ENCODE measurements at regions not wholly inside any gene's neighbourhood (a gene's known extent, or its start where the extent isn't known, plus 50 kb on each side); places are given as distances from the start of the nearest gene placed in this dataset.

DNA sequence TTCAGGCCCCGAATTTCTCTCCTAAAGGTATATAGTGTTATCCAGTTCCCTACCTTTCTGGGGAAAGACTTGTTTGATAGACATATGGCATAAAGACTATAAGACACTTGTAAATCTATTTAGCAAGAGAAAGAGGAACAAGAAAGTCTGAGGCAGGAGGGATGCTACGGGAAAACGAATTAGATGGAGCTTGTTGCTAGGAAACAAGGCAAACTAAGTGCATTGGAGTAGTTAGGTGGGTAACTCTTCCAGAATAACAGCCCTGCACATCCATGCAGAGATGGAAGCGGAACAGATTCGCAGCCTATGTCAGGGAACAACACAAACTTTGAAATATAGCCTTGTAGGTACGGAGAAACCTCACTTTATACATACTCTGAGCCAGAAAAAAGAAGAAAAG is 810.3 kb upstream of the CRIM1 start:
- 0 out of 2 replicates have a peak, but pooled peaks cover 4% of the 10 kb centered on the region for H3K9me3 Mint-ChIP-seq
- TF ChIP-seq, protein P1, sequence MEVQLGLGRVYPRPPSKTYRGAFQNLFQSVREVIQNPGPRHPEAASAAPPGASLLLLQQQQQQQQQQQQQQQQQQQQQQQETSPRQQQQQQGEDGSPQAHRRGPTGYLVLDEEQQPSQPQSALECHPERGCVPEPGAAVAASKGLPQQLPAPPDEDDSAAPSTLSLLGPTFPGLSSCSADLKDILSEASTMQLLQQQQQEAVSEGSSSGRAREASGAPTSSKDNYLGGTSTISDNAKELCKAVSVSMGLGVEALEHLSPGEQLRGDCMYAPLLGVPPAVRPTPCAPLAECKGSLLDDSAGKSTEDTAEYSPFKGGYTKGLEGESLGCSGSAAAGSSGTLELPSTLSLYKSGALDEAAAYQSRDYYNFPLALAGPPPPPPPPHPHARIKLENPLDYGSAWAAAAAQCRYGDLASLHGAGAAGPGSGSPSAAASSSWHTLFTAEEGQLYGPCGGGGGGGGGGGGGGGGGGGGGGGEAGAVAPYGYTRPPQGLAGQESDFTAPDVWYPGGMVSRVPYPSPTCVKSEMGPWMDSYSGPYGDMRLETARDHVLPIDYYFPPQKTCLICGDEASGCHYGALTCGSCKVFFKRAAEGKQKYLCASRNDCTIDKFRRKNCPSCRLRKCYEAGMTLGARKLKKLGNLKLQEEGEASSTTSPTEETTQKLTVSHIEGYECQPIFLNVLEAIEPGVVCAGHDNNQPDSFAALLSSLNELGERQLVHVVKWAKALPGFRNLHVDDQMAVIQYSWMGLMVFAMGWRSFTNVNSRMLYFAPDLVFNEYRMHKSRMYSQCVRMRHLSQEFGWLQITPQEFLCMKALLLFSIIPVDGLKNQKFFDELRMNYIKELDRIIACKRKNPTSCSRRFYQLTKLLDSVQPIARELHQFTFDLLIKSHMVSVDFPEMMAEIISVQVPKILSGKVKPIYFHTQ (CRISPR knock-in tag; IDR thresholded peaks at IDR 0.05) = no peak
- TF ChIP-seq HMGA2 (CRISPR knock-in tag; IDR thresholded peaks at IDR 0.05) = no peak
- TF ChIP-seq, protein P2, sequence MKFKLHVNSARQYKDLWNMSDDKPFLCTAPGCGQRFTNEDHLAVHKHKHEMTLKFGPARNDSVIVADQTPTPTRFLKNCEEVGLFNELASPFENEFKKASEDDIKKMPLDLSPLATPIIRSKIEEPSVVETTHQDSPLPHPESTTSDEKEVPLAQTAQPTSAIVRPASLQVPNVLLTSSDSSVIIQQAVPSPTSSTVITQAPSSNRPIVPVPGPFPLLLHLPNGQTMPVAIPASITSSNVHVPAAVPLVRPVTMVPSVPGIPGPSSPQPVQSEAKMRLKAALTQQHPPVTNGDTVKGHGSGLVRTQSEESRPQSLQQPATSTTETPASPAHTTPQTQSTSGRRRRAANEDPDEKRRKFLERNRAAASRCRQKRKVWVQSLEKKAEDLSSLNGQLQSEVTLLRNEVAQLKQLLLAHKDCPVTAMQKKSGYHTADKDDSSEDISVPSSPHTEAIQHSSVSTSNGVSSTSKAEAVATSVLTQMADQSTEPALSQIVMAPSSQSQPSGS (CRISPR knock-in tag; IDR thresholded peaks at IDR 0.05; ENCODE audit: borderline replicate concordance, low read depth) = no peak
- TF ChIP-seq, protein P3, sequence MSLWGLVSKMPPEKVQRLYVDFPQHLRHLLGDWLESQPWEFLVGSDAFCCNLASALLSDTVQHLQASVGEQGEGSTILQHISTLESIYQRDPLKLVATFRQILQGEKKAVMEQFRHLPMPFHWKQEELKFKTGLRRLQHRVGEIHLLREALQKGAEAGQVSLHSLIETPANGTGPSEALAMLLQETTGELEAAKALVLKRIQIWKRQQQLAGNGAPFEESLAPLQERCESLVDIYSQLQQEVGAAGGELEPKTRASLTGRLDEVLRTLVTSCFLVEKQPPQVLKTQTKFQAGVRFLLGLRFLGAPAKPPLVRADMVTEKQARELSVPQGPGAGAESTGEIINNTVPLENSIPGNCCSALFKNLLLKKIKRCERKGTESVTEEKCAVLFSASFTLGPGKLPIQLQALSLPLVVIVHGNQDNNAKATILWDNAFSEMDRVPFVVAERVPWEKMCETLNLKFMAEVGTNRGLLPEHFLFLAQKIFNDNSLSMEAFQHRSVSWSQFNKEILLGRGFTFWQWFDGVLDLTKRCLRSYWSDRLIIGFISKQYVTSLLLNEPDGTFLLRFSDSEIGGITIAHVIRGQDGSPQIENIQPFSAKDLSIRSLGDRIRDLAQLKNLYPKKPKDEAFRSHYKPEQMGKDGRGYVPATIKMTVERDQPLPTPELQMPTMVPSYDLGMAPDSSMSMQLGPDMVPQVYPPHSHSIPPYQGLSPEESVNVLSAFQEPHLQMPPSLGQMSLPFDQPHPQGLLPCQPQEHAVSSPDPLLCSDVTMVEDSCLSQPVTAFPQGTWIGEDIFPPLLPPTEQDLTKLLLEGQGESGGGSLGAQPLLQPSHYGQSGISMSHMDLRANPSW (CRISPR knock-in tag; conservative IDR thresholded peaks at IDR 0.05; ENCODE audit: low read depth) = no peak
- no peak for TF ChIP-seq RORB (CRISPR knock-in tag; IDR thresholded peaks at IDR 0.05)
- no peak for TF ChIP-seq GRHL2 (CRISPR knock-in tag; IDR thresholded peaks at IDR 0.05; ENCODE audit: insufficient replicate concordance, severe bottlenecking)
- TF ChIP-seq, protein P4, sequence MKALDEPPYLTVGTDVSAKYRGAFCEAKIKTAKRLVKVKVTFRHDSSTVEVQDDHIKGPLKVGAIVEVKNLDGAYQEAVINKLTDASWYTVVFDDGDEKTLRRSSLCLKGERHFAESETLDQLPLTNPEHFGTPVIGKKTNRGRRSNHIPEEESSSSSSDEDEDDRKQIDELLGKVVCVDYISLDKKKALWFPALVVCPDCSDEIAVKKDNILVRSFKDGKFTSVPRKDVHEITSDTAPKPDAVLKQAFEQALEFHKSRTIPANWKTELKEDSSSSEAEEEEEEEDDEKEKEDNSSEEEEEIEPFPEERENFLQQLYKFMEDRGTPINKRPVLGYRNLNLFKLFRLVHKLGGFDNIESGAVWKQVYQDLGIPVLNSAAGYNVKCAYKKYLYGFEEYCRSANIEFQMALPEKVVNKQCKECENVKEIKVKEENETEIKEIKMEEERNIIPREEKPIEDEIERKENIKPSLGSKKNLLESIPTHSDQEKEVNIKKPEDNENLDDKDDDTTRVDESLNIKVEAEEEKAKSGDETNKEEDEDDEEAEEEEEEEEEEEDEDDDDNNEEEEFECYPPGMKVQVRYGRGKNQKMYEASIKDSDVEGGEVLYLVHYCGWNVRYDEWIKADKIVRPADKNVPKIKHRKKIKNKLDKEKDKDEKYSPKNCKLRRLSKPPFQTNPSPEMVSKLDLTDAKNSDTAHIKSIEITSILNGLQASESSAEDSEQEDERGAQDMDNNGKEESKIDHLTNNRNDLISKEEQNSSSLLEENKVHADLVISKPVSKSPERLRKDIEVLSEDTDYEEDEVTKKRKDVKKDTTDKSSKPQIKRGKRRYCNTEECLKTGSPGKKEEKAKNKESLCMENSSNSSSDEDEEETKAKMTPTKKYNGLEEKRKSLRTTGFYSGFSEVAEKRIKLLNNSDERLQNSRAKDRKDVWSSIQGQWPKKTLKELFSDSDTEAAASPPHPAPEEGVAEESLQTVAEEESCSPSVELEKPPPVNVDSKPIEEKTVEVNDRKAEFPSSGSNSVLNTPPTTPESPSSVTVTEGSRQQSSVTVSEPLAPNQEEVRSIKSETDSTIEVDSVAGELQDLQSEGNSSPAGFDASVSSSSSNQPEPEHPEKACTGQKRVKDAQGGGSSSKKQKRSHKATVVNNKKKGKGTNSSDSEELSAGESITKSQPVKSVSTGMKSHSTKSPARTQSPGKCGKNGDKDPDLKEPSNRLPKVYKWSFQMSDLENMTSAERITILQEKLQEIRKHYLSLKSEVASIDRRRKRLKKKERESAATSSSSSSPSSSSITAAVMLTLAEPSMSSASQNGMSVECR (CRISPR knock-in tag; IDR thresholded peaks at IDR 0.05; ENCODE audit: borderline replicate concordance) = no peak
- no peak for TF ChIP-seq EMX1 (CRISPR knock-in tag; IDR thresholded peaks at IDR 0.05)
- no peak for TF ChIP-seq GABPB1 (CRISPR knock-in tag; IDR thresholded peaks at IDR 0.05)
- TF ChIP-seq, protein P5, sequence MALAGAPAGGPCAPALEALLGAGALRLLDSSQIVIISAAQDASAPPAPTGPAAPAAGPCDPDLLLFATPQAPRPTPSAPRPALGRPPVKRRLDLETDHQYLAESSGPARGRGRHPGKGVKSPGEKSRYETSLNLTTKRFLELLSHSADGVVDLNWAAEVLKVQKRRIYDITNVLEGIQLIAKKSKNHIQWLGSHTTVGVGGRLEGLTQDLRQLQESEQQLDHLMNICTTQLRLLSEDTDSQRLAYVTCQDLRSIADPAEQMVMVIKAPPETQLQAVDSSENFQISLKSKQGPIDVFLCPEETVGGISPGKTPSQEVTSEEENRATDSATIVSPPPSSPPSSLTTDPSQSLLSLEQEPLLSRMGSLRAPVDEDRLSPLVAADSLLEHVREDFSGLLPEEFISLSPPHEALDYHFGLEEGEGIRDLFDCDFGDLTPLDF (CRISPR knock-in tag; IDR thresholded peaks at IDR 0.05) = no peak
- no peak for TF ChIP-seq NFE2L1 (CRISPR knock-in tag; IDR thresholded peaks at IDR 0.05)
- TF ChIP-seq ETV6 (CRISPR knock-in tag; IDR thresholded peaks at IDR 0.05) = no peak
- TF ChIP-seq SP1 (CRISPR knock-in tag; conservative IDR thresholded peaks at IDR 0.05) = no peak
- no peak for TF ChIP-seq SMAD4 (CRISPR knock-in tag; IDR thresholded peaks at IDR 0.05)
- TF ChIP-seq TEAD1 (CRISPR knock-in tag; IDR thresholded peaks at IDR 0.05) = no peak
- TF ChIP-seq KAT7 (CRISPR knock-in tag; IDR thresholded peaks at IDR 0.05; ENCODE audit: borderline replicate concordance) = no peak
- TF ChIP-seq, protein P6, sequence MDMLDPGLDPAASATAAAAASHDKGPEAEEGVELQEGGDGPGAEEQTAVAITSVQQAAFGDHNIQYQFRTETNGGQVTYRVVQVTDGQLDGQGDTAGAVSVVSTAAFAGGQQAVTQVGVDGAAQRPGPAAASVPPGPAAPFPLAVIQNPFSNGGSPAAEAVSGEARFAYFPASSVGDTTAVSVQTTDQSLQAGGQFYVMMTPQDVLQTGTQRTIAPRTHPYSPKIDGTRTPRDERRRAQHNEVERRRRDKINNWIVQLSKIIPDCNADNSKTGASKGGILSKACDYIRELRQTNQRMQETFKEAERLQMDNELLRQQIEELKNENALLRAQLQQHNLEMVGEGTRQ (CRISPR knock-in tag; IDR thresholded peaks at IDR 0.05) = no peak
- TF ChIP-seq, protein P7, sequence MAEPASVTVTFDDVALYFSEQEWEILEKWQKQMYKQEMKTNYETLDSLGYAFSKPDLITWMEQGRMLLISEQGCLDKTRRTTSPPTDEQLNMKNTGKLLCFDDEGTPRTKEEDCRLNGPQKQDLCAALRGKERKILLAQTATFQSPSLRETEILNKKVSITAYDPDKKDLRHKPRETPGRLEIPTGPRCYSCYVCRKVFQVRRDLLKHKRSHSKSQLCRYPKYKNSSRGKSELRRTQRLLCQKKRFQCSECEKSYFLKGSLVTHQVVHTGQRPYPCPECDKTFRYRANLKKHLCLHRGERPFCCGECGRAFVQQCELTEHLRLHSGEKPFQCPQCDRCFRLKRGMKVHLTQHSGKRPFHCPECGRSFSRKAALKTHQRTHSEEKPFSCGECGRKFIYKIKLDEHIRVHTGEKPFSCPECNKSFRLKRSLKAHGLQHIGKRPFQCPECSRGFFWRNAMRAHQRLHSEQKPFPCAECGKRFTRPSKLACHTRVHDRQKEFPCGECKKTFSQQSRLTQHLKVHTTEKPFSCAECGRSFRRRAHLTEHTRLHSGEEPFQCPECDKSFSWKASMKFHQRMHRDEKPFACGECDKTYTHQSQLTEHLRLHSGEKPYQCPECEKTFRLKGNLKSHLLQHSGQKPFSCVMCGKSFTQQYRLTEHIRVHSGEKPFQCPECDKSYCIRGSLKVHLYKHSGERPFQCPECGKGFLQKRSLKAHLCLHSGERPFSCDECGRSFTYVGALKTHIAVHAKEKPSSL (CRISPR knock-in tag; conservative IDR thresholded peaks at IDR 0.05) = no peak
- no peak for TF ChIP-seq NFYB (CRISPR knock-in tag; conservative IDR thresholded peaks at IDR 0.05; ENCODE audit: low read depth)
- TF ChIP-seq, protein P8, sequence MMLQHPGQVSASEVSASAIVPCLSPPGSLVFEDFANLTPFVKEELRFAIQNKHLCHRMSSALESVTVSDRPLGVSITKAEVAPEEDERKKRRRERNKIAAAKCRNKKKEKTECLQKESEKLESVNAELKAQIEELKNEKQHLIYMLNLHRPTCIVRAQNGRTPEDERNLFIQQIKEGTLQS (CRISPR knock-in tag; conservative IDR thresholded peaks at IDR 0.05) = no peak
- ChIA-PET CTCF (no interaction called here), POLR2A (interaction anchor here (0.6 kb wide), 1 partner anchor 48 kb away, joined by 3 read pairs; no protein-coding TSS in a partner anchor)
- ATAC-seq (no peak), DNase-seq (ENCODE audit: low spot score) (no peak)
- H3K27me3 Mint-ChIP-seq (ENCODE audit: low read depth) = no peaks in the 10 kb centered on the region
- H3K27ac Mint-ChIP-seq = no peak overlapping the region
- no peaks in the 10 kb centered on the region for H3K36me3 Mint-ChIP-seq
- no peak overlapping the region for H3K4me3 Mint-ChIP-seq
- H3K4me1 Mint-ChIP-seq = peaks cover 11% of the 10 kb centered on the region

All from WTC11 (cell line).